SK-N-SH treated with all-trans-retinoic acid at 6 μM for 48 hours (cell line): ENCODE measurements at regions not wholly inside any gene's neighbourhood (a gene's known extent, or its start where the extent isn't known, plus 50 kb on each side); places are given as distances from the start of the nearest gene placed in this dataset.

Source experiments
- ARNTL ChIP-seq: fragments of 450-650 bp; formaldehyde crosslinking; IDR thresholded peaks from 2 replicates; pipeline ENCODE4 v1.5.0; 2020; ENCODE audit warnings: low read depth, mild to moderate bottlenecking, moderate library complexity, borderline replicate concordance
- ESRRG ChIP-seq: fragments of 250-450 bp; sonication (Bioruptor Pico); IDR thresholded peaks from 2 replicates; pipeline ENCODE4 v1.6.1; 2021; ENCODE audit warnings: mild to moderate bottlenecking
- OSR1 ChIP-seq: fragments of 250-450 bp; sonication (Bioruptor Pico); IDR thresholded peaks from 2 replicates; pipeline ENCODE4 v1.8.0; 2022; ENCODE audit warnings: moderate library complexity, mild to moderate bottlenecking, inconsistent platforms
- PPARA ChIP-seq: fragments of 250-450 bp; sonication (Bioruptor Pico); IDR thresholded peaks from 2 replicates; pipeline ENCODE4 v1.5.0; 2020; ENCODE audit warnings: mild to moderate bottlenecking, borderline replicate concordance
- RARB ChIP-seq: fragments of 250-450 bp; sonication (Bioruptor Pico); IDR thresholded peaks from 2 replicates; pipeline ENCODE4 v1.8.0; 2021; ENCODE audit warnings: mild to moderate bottlenecking, moderate library complexity
- SNAI2 ChIP-seq: fragments of 250-450 bp; sonication (Bioruptor Pico); IDR thresholded peaks from 2 replicates; pipeline ENCODE4 v1.5.0; 2020; ENCODE audit warnings: mild to moderate bottlenecking, moderate library complexity
- ZFP3 ChIP-seq: fragments of 250-450 bp; sonication (Bioruptor Pico); IDR thresholded peaks from 2 replicates; pipeline ENCODE4 v1.5.0; 2020; ENCODE audit warnings: mild to moderate bottlenecking, moderate library complexity
- ZNF70 ChIP-seq: fragments of 450-650 bp; formaldehyde crosslinking; IDR thresholded peaks from 2 replicates; pipeline ENCODE4 v1.5.0; 2020; ENCODE audit warnings: mild to moderate bottlenecking, moderate library complexity
- TF ChIP-seq, protein P1 (sequence below): fragments of 250-450 bp; sonication (Bioruptor Pico); IDR thresholded peaks from 2 replicates; pipeline ENCODE4 v1.8.0; 2020; ENCODE audit warnings: mild to moderate bottlenecking, moderate library complexity, borderline replicate concordance

- no peak for TF ChIP-seq RARB
- TF ChIP-seq ESRRG (CRISPR knock-in tag): no peak
- TF ChIP-seq ZFP3 (CRISPR knock-in tag): no peak
- no peak for TF ChIP-seq OSR1 (CRISPR knock-in tag)
- TF ChIP-seq, protein P1, sequence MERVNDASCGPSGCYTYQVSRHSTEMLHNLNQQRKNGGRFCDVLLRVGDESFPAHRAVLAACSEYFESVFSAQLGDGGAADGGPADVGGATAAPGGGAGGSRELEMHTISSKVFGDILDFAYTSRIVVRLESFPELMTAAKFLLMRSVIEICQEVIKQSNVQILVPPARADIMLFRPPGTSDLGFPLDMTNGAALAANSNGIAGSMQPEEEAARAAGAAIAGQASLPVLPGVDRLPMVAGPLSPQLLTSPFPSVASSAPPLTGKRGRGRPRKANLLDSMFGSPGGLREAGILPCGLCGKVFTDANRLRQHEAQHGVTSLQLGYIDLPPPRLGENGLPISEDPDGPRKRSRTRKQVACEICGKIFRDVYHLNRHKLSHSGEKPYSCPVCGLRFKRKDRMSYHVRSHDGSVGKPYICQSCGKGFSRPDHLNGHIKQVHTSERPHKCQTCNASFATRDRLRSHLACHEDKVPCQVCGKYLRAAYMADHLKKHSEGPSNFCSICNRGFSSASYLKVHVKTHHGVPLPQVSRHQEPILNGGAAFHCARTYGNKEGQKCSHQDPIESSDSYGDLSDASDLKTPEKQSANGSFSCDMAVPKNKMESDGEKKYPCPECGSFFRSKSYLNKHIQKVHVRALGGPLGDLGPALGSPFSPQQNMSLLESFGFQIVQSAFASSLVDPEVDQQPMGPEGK (CRISPR knock-in tag): no peak
- TF ChIP-seq PPARA (CRISPR knock-in tag): no peak
- TF ChIP-seq ZNF70 (CRISPR knock-in tag): no peak
- TF ChIP-seq ARNTL (CRISPR knock-in tag): no peak
- TF ChIP-seq SNAI2 (CRISPR knock-in tag): no peak
Observed at GRCh38 chr12:105585107-105585506, 254.6 kb downstream of the C12orf75 start.
